HG02938 (cell line): ENCODE measurements at regions not wholly inside any gene's neighbourhood (a gene's known extent, or its start where the extent isn't known, plus 50 kb on each side); places are given as distances from the start of the nearest gene placed in this dataset.
A peak's percentile ranks its signal among the peaks of the same experiment; 100 is the strongest.
"Not testable (repeated sequence)": the region's sequence is repeated elsewhere in the genome, so short reads cannot be mapped to it uniquely, and the experiment has no call there.

Experiments
- ATAC-seq: cut with Tn5 transposase; IDR thresholded peaks from one replicate; pipeline ENCODE4 v1.9.1; 2021; ENCODE audit warnings: mild to moderate bottlenecking, moderate library complexity; ENCODE audit not compliant: unreplicated experiment

DNA sequence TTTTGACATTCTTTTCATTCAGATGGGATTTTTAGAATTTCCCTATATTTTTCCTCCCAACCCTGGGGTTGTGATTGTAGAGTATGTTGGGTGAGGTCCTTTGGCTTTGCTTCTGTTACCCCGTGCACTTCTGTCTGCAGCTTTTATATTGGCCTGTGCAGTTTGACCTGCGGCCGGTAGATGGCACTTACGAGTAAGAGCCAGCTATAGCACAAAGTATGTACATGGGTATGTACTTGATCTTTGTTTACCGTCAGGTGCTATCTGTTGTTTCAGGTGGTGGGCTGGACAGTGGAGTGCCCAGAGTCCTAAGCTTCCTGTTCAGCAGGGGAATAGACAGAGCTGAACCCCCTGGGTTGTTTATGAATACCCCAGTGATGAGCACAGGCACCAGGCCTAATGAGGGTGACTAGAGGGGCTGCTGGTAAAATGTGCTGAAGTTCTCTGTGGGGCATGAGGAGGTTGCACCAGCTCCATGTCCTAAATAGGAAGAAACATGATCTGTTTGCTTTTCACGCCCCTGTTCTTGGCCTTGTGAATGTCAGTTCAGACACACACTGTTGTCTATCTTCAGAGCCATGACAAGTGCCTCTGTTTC, 58.9 kb upstream of the THUMPD2 start:
- ATAC-seq, result peak; percentile 93

DNA sequence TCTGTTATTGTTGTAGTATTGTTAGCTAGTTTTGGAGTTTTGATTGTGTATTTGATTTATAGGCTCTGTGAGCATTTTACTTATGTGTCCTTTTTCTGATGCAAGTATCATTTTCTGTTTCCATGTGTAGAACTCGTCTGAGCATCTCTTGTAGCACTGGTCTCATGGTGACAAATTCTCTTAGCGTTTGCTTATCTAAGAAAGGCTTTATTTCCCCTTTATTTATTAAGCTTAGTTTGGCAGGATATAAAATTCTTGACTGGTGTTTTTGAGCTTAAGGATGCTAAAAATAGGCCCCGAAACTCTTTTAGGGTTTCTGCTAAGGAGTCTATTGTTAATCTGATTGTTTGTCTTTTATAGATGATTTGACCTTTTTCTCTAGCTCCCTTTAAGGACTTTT, 57.6 kb upstream of the THUMPD2 start:
- ATAC-seq, result no peak

DNA sequence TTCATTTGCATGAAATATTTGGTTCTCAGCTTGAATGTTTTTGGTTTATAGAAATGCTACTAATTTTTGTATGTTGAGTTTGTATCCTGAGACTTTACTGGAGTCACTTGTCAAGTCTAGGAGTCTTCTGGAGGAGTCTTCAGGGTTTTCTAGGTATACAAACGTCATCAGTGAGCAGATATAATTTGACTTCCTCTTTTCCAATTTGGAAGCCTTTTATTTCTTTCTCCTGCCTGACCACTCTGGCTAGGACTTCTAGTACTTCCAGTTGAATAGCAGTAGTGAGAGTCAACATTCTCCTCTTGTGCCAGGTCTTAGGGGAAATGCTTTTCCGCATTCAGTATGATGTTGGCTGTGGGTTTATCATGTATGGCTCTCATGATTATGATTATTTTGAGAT, 55.4 kb upstream of the THUMPD2 start:
- ATAC-seq, result no peak

DNA sequence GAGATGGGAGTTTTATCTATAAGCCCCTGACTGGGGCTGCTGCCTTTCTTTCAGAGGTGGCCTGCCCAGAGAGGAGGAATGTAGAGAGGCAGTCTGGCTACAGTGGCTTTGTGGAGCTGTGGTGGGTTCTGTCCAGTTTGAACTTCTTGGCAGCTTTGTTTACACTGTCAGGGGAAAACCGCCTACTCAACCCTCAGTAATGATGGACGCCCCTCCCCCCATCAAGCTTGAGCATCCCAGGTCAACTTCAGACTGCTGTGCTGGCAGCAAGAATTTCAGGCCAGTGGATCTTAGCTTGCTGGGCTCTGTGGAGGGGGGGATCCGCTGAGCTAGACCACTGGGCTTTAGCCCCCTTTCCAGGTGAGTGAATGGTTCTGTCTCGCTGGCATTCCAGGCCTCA, 51.6 kb upstream of the THUMPD2 start:
- ATAC-seq, result not testable (repeated sequence)
